Endodermal cell (in vitro differentiated cells): ENCODE measurements at regions not wholly inside any gene's neighbourhood (a gene's known extent, or its start where the extent isn't known, plus 50 kb on each side); places are given as distances from the start of the nearest gene placed in this dataset.

Experiments
- DNase-seq: peaks from one replicate; pipeline ENCODE4 v3.0.0-alpha.2; 2017
- H3K27ac ChIP-seq: 2 replicates; pipeline ENCODE4 v1.5.1; 2013; ENCODE audit warnings: mild to moderate bottlenecking, low read depth, low read length, moderate library complexity
- H3K27me3 ChIP-seq: 2 replicates; pipeline ENCODE4 v1.6.1; 2013; ENCODE audit warnings: mild to moderate bottlenecking, low read length, moderate library complexity; ENCODE audit not compliant: insufficient read depth, control insufficient read depth, poor library complexity, severe bottlenecking
- H3K36me3 ChIP-seq: 2 replicates; pipeline ENCODE4 v1.7.0; 2013; ENCODE audit warnings: mild to moderate bottlenecking, low read length, moderate library complexity; ENCODE audit not compliant: control insufficient read depth, insufficient read depth
- H3K4me1 ChIP-seq: one replicate; pipeline ENCODE4 v1.7.0; 2013; ENCODE audit warnings: low read length; ENCODE audit not compliant: control insufficient read depth, insufficient read depth
- H3K4me3 ChIP-seq: 2 replicates; pipeline ENCODE4 v1.5.1; 2013; ENCODE audit warnings: mild to moderate bottlenecking, low read length, moderate library complexity
- H3K9ac ChIP-seq: 2 replicates; pipeline ENCODE4 v1.6.1; 2013; ENCODE audit warnings: mild to moderate bottlenecking, low read length, moderate library complexity; ENCODE audit not compliant: poor library complexity, severe bottlenecking; ENCODE audit errors: extremely low read depth
- H3K9me3 ChIP-seq: 2 replicates; pipeline ENCODE4 v1.6.1; 2013; ENCODE audit warnings: mild to moderate bottlenecking, low read length, moderate library complexity; ENCODE audit not compliant: control insufficient read depth
- H3K27ac Mint-ChIP-seq: 2 replicates; pipeline ENCODE4 v1.8.0; 2020; ENCODE audit warnings: mixed read lengths
- H3K27me3 Mint-ChIP-seq: 2 replicates; pipeline ENCODE4 v1.8.0; 2021; ENCODE audit warnings: mild to moderate bottlenecking, mixed read lengths; ENCODE audit not compliant: insufficient read depth
- H3K36me3 Mint-ChIP-seq: 2 replicates; pipeline ENCODE4 v1.8.0; 2020; ENCODE audit warnings: low read depth, mixed read lengths
- H3K4me1 Mint-ChIP-seq: 2 replicates; pipeline ENCODE4 v1.8.0; 2020; ENCODE audit warnings: mixed read lengths
- H3K4me3 Mint-ChIP-seq: 2 replicates; pipeline ENCODE4 v1.8.0; 2020; ENCODE audit warnings: mild to moderate bottlenecking, moderate library complexity, mixed read lengths
- H3K9me3 Mint-ChIP-seq: 2 replicates; pipeline ENCODE4 v1.8.0; 2020; ENCODE audit warnings: mild to moderate bottlenecking, mixed read lengths
- WGBS, 2 experiments: methylation state at CpG; one replicate each; pipeline versions ENCODE4 v1.1.5 to v1.1.7; 2013; ENCODE audit warnings: missing lambda C conversion rate in 2 of 2, mixed read lengths in 1 of 2; ENCODE audit not compliant: insufficient coverage in 1 of 2, insufficient read length in 1 of 2; 5-methylcytosine and 5-hydroxymethylcytosine counted together
- TF ChIP-seq, protein P1 (sequence below): fragments of 200-600 bp; sonication (generic); conservative IDR thresholded peaks from 2 replicates; pipeline ENCODE4 v1.5.0; 2021; ENCODE audit warnings: antibody characterized with exemption, mild to moderate bottlenecking

- H3K9me3 ChIP-seq = peaks cover 15% of the 10 kb centered on the region
- H3K27me3 Mint-ChIP-seq = no peaks in the 10 kb centered on the region
- no peaks in the 10 kb centered on the region for H3K36me3 Mint-ChIP-seq
- no peaks in the 10 kb centered on the region for H3K4me1 ChIP-seq
- no peak overlapping the region for H3K27ac ChIP-seq
- H3K4me1 Mint-ChIP-seq = no peaks in the 10 kb centered on the region
- TF ChIP-seq, protein P1, sequence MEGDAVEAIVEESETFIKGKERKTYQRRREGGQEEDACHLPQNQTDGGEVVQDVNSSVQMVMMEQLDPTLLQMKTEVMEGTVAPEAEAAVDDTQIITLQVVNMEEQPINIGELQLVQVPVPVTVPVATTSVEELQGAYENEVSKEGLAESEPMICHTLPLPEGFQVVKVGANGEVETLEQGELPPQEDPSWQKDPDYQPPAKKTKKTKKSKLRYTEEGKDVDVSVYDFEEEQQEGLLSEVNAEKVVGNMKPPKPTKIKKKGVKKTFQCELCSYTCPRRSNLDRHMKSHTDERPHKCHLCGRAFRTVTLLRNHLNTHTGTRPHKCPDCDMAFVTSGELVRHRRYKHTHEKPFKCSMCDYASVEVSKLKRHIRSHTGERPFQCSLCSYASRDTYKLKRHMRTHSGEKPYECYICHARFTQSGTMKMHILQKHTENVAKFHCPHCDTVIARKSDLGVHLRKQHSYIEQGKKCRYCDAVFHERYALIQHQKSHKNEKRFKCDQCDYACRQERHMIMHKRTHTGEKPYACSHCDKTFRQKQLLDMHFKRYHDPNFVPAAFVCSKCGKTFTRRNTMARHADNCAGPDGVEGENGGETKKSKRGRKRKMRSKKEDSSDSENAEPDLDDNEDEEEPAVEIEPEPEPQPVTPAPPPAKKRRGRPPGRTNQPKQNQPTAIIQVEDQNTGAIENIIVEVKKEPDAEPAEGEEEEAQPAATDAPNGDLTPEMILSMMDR = no peak
- 95 to 100% methylated on average over 1 of the region's 1 CpG for WGBS, 2 experiments
- no peak overlapping the region for H3K9ac ChIP-seq
- no peak overlapping the region for H3K4me3 Mint-ChIP-seq
- no peak overlapping the region for H3K4me3 ChIP-seq
- no peak overlapping the region for H3K27ac Mint-ChIP-seq
- no peaks in the 10 kb centered on the region for H3K27me3 ChIP-seq
- DNase-seq = no peak
- H3K36me3 ChIP-seq = no peaks in the 10 kb centered on the region
- peaks cover 8% of the 10 kb centered on the region for H3K9me3 Mint-ChIP-seq
These were observed 484.7 kb downstream of the PCDH7 start for GRCh38 chr4:31204874-31205273.

GRCh38 chr4:31220921-31221320 is 500.8 kb downstream of the PCDH7 start:
- H3K36me3 ChIP-seq = no peaks in the 10 kb centered on the region
- no peak overlapping the region for H3K27ac ChIP-seq
- H3K36me3 Mint-ChIP-seq = no peaks in the 10 kb centered on the region
- no peak overlapping the region for H3K4me3 ChIP-seq
- H3K4me1 ChIP-seq = no peaks in the 10 kb centered on the region
- H3K9me3 ChIP-seq = peaks cover 4% of the 10 kb centered on the region
- no peaks in the 10 kb centered on the region for H3K27me3 ChIP-seq
- no peak overlapping the region for H3K27ac Mint-ChIP-seq
- no peaks in the 10 kb centered on the region for H3K4me1 Mint-ChIP-seq
- no peak overlapping the region for H3K4me3 Mint-ChIP-seq
- DNase-seq = no peak
- TF ChIP-seq, protein P1 = no peak
- no peaks in the 10 kb centered on the region for H3K9me3 Mint-ChIP-seq
- H3K27me3 Mint-ChIP-seq = no peaks in the 10 kb centered on the region
- H3K9ac ChIP-seq = no peak overlapping the region

DNA sequence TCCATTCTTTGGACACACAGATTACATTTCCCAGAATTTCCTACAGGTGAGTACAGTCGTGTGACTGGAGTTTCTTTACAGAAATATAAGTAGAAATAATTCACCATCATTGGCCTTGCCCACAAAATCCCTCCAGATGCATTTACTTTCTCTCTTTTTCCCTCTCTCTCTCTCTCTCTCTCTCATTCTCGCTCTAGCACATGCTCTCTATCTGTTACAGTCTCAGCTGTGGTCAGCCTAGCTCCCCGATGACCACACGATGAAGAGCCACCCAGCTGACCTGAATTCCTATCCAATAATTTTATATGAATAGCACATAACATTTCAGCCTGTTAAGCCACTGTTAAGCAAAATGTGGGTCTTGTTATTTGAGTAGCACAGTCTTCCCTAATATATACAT is 507.9 kb downstream of the PCDH7 start:
- TF ChIP-seq, protein P1 = no peak
- no peak overlapping the region for H3K4me3 ChIP-seq
- H3K27ac ChIP-seq = no peak overlapping the region
- no peak overlapping the region for H3K27ac Mint-ChIP-seq
- no peaks in the 10 kb centered on the region for H3K4me1 ChIP-seq
- H3K27me3 Mint-ChIP-seq = no peaks in the 10 kb centered on the region
- H3K9me3 ChIP-seq = no peaks in the 10 kb centered on the region
- no peaks in the 10 kb centered on the region for H3K4me1 Mint-ChIP-seq
- no peak overlapping the region for H3K9ac ChIP-seq
- 100% methylated on average over 4 of the region's 4 CpGs; no CpG with 5 or more reads in 1 of the 2 experiments for WGBS, 2 experiments
- H3K36me3 ChIP-seq = no peaks in the 10 kb centered on the region
- H3K9me3 Mint-ChIP-seq = no peaks in the 10 kb centered on the region
- no peaks in the 10 kb centered on the region for H3K36me3 Mint-ChIP-seq
- no peak for DNase-seq
- H3K4me3 Mint-ChIP-seq = no peak overlapping the region
- no peaks in the 10 kb centered on the region for H3K27me3 ChIP-seq
